SK-N-SH treated with all-trans-retinoic acid at 6 μM for 48 hours (cell line): ENCODE measurements at regions not wholly inside any gene's neighbourhood (a gene's known extent, or its start where the extent isn't known, plus 50 kb on each side); places are given as distances from the start of the nearest gene placed in this dataset.

ENCODE experiments used
- ATAC-seq: fragments of 200-7000 bp; cut with Tn5 transposase; 3 replicates; pipeline ENCODE4 v1.9.1; 2020; ENCODE audit warnings: mild to moderate bottlenecking, moderate library complexity
- ARNTL ChIP-seq: fragments of 450-650 bp; formaldehyde crosslinking; IDR thresholded peaks from 2 replicates; pipeline ENCODE4 v1.5.0; 2020; ENCODE audit warnings: low read depth, mild to moderate bottlenecking, moderate library complexity, borderline replicate concordance
- BACH2 ChIP-seq: fragments of 250-450 bp; sonication (Bioruptor Pico); IDR thresholded peaks from 2 replicates; pipeline ENCODE4 v1.9.0; 2021; ENCODE audit warnings: mild to moderate bottlenecking, borderline replicate concordance
- CREB5 ChIP-seq: fragments of 250-450 bp; sonication (Bioruptor Pico); IDR thresholded peaks from 2 replicates; pipeline ENCODE4 v1.5.1; 2020; ENCODE audit warnings: low read depth, mild to moderate bottlenecking, moderate library complexity
- CSDC2 ChIP-seq: fragments of 250-450 bp; sonication (Bioruptor Pico); IDR thresholded peaks from 2 replicates; pipeline ENCODE4 v1.5.0; 2020; ENCODE audit warnings: mild to moderate bottlenecking, moderate library complexity
- CSRNP3 ChIP-seq: fragments of 250-450 bp; sonication (Bioruptor Pico); IDR thresholded peaks from 2 replicates; pipeline ENCODE4 v1.5.1; 2021; ENCODE audit warnings: mild to moderate bottlenecking, moderate library complexity
- ESRRG ChIP-seq: fragments of 250-450 bp; sonication (Bioruptor Pico); IDR thresholded peaks from 2 replicates; pipeline ENCODE4 v1.6.1; 2021; ENCODE audit warnings: mild to moderate bottlenecking
- GLIS3 ChIP-seq: fragments of 250-450 bp; sonication (Bioruptor Pico); IDR thresholded peaks from 2 replicates; pipeline ENCODE4 v1.5.0; 2020; ENCODE audit warnings: mild to moderate bottlenecking, moderate library complexity
- ISL1 ChIP-seq: fragments of 250-450 bp; sonication (Bioruptor Pico); IDR thresholded peaks from 2 replicates; pipeline ENCODE4 v2.1.2; 2022; ENCODE audit warnings: mild to moderate bottlenecking, moderate library complexity
- OSR1 ChIP-seq: fragments of 250-450 bp; sonication (Bioruptor Pico); IDR thresholded peaks from 2 replicates; pipeline ENCODE4 v1.8.0; 2022; ENCODE audit warnings: moderate library complexity, mild to moderate bottlenecking, inconsistent platforms
- PATZ1 ChIP-seq: fragments of 250-450 bp; sonication (Bioruptor Pico); IDR thresholded peaks from 2 replicates; pipeline ENCODE4 v1.8.0; 2020; ENCODE audit warnings: mild to moderate bottlenecking, moderate library complexity, borderline replicate concordance
- POU6F1 ChIP-seq: fragments of 250-450 bp; sonication (Bioruptor Pico); IDR thresholded peaks from 2 replicates; pipeline ENCODE4 v1.8.0; 2021; ENCODE audit warnings: low read depth, mild to moderate bottlenecking, moderate library complexity, borderline replicate concordance
- PPARA ChIP-seq: fragments of 250-450 bp; sonication (Bioruptor Pico); IDR thresholded peaks from 2 replicates; pipeline ENCODE4 v1.5.0; 2020; ENCODE audit warnings: mild to moderate bottlenecking, borderline replicate concordance
- RARB ChIP-seq: fragments of 250-450 bp; sonication (Bioruptor Pico); IDR thresholded peaks from 2 replicates; pipeline ENCODE4 v1.8.0; 2021; ENCODE audit warnings: mild to moderate bottlenecking, moderate library complexity
- SNAI2 ChIP-seq: fragments of 250-450 bp; sonication (Bioruptor Pico); IDR thresholded peaks from 2 replicates; pipeline ENCODE4 v1.5.0; 2020; ENCODE audit warnings: mild to moderate bottlenecking, moderate library complexity
- TCF4 ChIP-seq: fragments of 250-450 bp; sonication (Bioruptor Pico); IDR thresholded peaks from 2 replicates; pipeline ENCODE4 v1.8.0; 2021; ENCODE audit warnings: mild to moderate bottlenecking, moderate library complexity, borderline replicate concordance
- TOX ChIP-seq: fragments of 250-450 bp; sonication (Bioruptor Pico); IDR thresholded peaks from 2 replicates; pipeline ENCODE4 v1.8.0; 2021; ENCODE audit warnings: mild to moderate bottlenecking, moderate library complexity, borderline replicate concordance
- ZC3H10 ChIP-seq: fragments of 250-450 bp; sonication (Bioruptor Pico); IDR thresholded peaks from 2 replicates; pipeline ENCODE4 v1.5.1; 2021; ENCODE audit warnings: mild to moderate bottlenecking, moderate library complexity
- ZFP3 ChIP-seq: fragments of 250-450 bp; sonication (Bioruptor Pico); IDR thresholded peaks from 2 replicates; pipeline ENCODE4 v1.5.0; 2020; ENCODE audit warnings: mild to moderate bottlenecking, moderate library complexity
- ZFP30 ChIP-seq: fragments of 450-650 bp; formaldehyde crosslinking; IDR thresholded peaks from 2 replicates; pipeline ENCODE4 v1.5.0; 2022; ENCODE audit warnings: mild to moderate bottlenecking, moderate library complexity
- ZNF565 ChIP-seq: fragments of 450-650 bp; formaldehyde crosslinking; conservative IDR thresholded peaks from 2 replicates; pipeline ENCODE4 v1.5.0; 2020; ENCODE audit warnings: low read depth, mild to moderate bottlenecking, moderate library complexity
- ZNF70 ChIP-seq: fragments of 450-650 bp; formaldehyde crosslinking; IDR thresholded peaks from 2 replicates; pipeline ENCODE4 v1.5.0; 2020; ENCODE audit warnings: mild to moderate bottlenecking, moderate library complexity

GRCh38 chr16:55189224-55189623 lies 134.8 kb upstream of the IRX6 start:
- no peak for ATAC-seq

GRCh38 chr16:55189682-55190636 lies 134.0 kb upstream of the IRX6 start:
- TF ChIP-seq ZNF70 (CRISPR knock-in tag) (no peak), SNAI2 (CRISPR knock-in tag) (no peak), RARB (no peak), GLIS3 (CRISPR knock-in tag) (no peak), ZNF565 (CRISPR knock-in tag) (no peak), TOX (CRISPR knock-in tag) (no peak), ZFP30 (CRISPR knock-in tag) (no peak), POU6F1 (CRISPR knock-in tag) (no peak), CSRNP3 (CRISPR knock-in tag) (no peak), BACH2 (no peak), CREB5 (no peak)
- no peak for ATAC-seq

More at GRCh38 chr16:55189224-55189623, 134.8 kb upstream of the IRX6 start:
- no peak for TF ChIP-seq GLIS3 (CRISPR knock-in tag)
- TF ChIP-seq POU6F1 (CRISPR knock-in tag), result no peak
- no peak for TF ChIP-seq ISL1 (CRISPR knock-in tag)
- TF ChIP-seq OSR1 (CRISPR knock-in tag), result no peak
- TF ChIP-seq ZFP30 (CRISPR knock-in tag), result no peak
- no peak for TF ChIP-seq SNAI2 (CRISPR knock-in tag)
- TF ChIP-seq ESRRG, result no peak
- no peak for TF ChIP-seq BACH2
- no peak for TF ChIP-seq RARB
- no peak for TF ChIP-seq CREB5
- no peak for TF ChIP-seq CSRNP3 (CRISPR knock-in tag)
- TF ChIP-seq TOX (CRISPR knock-in tag), result no peak
- no peak for TF ChIP-seq ARNTL (CRISPR knock-in tag)
- no peak for TF ChIP-seq ZNF70 (CRISPR knock-in tag)
- TF ChIP-seq CSDC2 (CRISPR knock-in tag), result no peak
- no peak for TF ChIP-seq ZFP3 (CRISPR knock-in tag)
- no peak for TF ChIP-seq ZC3H10 (CRISPR knock-in tag)

DNA sequence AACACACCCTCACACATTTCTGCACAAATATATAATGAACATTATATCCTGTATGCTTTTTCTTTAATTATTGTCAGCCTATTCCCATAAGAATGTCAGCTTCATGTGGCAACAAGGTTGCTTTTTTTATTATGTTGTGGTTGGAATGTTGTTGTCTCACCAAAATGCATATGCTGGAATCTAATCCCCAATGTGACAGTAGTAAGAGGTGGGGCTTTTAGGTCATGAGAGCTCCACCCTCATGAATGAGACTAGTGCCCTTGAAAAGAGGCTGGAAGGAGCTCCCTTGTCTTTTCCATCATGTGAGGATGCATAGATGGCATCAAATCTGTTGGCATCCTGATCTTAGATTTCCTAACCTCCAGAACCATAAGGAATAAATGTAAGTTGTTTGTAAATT lies 131.3 kb upstream of the IRX6 start:
- ATAC-seq, result no peak
- TF ChIP-seq TCF4 (CRISPR knock-in tag) (no peak), ARNTL (CRISPR knock-in tag) (no peak), PATZ1 (no peak), ZFP30 (CRISPR knock-in tag) (no peak), CSRNP3 (CRISPR knock-in tag) (no peak), OSR1 (CRISPR knock-in tag) (no peak), GLIS3 (CRISPR knock-in tag) (no peak), ZFP3 (CRISPR knock-in tag) (no peak), BACH2 (no peak), POU6F1 (CRISPR knock-in tag) (no peak), PPARA (no peak), ZNF70 (CRISPR knock-in tag) (no peak)
